MCF 10A (cell line): ENCODE measurements at regions not wholly inside any gene's neighbourhood (a gene's known extent, or its start where the extent isn't known, plus 50 kb on each side); places are given as distances from the start of the nearest gene placed in this dataset.

Source experiments
- BruUV-seq: library from RNA; stranded (reverse); fragments of 400-500 nt; replicated peaks from 2 replicates; lab custom pipeline; 2021; lab: Mats Ljungman, UMichigan
- CTCF ChIA-PET: fragments of 300-600 bp; sonication (Branson Sonifier 250); formaldehyde crosslinking; extraction: SDS; loops from one replicate; lab custom pipeline; 2021; ENCODE audit warnings: antibody characterized with exemption, inconsistent platforms; lab: Yijun Ruan, JAX
- POLR2A ChIA-PET: fragments of 300-600, 350-650 bp; sonication (Branson Sonifier 250); formaldehyde crosslinking; extraction: SDS; loops from one replicate; lab custom pipeline; 2020; ENCODE audit warnings: antibody characterized with exemption, inconsistent platforms; lab: Yijun Ruan, JAX
- DNase-seq: peaks from one replicate; pipeline ENCODE4 v3.0.0-alpha.2; 2018; ENCODE audit not compliant: unreplicated experiment
- H3K27ac Mint-ChIP-seq: one replicate; pipeline ENCODE4 v1.8.0; 2022; ENCODE audit warnings: mild to moderate bottlenecking, low read depth, mixed read lengths; ENCODE audit not compliant: unreplicated experiment
- H3K27me3 Mint-ChIP-seq: one replicate; pipeline ENCODE4 v1.8.0; 2022; ENCODE audit warnings: mixed read lengths; ENCODE audit not compliant: insufficient read depth, unreplicated experiment
- H3K36me3 Mint-ChIP-seq: one replicate; pipeline ENCODE4 v1.8.0; 2022; ENCODE audit warnings: mild to moderate bottlenecking, moderate library complexity, mixed read lengths; ENCODE audit not compliant: insufficient read depth, unreplicated experiment
- H3K4me1 Mint-ChIP-seq: one replicate; pipeline ENCODE4 v1.8.0; 2022; ENCODE audit warnings: mixed read lengths; ENCODE audit not compliant: insufficient read depth, unreplicated experiment
- H3K4me3 Mint-ChIP-seq: one replicate; pipeline ENCODE4 v1.8.0; 2022; ENCODE audit warnings: mild to moderate bottlenecking, moderate library complexity, mixed read lengths; ENCODE audit not compliant: unreplicated experiment
- H3K9me3 Mint-ChIP-seq: one replicate; pipeline ENCODE4 v1.8.0; 2022; ENCODE audit warnings: mixed read lengths; ENCODE audit not compliant: unreplicated experiment
- intact Hi-C: fragments of 100-400 bp; cut with micrococcal nuclease; formaldehyde crosslinking; loops from 2 replicates; pipeline ENCODE4 v1.14.1; 2022
- TF ChIP-seq, protein P1 (sequence below): fragments of 200-600 bp; IDR thresholded peaks from one replicate; pipeline ENCODE4 v1.8.0; 2022; ENCODE audit warnings: antibody characterized with exemption, mild to moderate bottlenecking; ENCODE audit not compliant: unreplicated experiment

DNA sequence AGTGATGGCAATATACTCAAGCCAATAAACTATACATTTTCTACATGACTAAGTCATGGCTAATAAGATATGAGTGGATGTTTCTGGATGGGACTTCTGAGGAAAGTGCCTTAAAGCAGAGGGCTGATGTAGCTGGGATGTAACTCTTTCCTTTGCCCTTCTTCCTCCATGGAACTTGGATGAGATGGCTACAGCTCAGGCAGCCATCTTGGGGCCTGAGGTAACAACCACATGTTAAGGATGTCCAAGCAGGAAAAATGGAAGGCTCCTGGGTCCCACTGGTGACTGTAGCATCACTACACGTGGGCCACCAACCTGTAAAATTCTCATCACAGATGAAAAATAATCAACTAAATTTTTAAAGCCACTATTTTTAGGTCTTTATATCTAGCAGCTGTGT lies 54.4 kb upstream of the GRIP1 start:
- TF ChIP-seq, protein P1, sequence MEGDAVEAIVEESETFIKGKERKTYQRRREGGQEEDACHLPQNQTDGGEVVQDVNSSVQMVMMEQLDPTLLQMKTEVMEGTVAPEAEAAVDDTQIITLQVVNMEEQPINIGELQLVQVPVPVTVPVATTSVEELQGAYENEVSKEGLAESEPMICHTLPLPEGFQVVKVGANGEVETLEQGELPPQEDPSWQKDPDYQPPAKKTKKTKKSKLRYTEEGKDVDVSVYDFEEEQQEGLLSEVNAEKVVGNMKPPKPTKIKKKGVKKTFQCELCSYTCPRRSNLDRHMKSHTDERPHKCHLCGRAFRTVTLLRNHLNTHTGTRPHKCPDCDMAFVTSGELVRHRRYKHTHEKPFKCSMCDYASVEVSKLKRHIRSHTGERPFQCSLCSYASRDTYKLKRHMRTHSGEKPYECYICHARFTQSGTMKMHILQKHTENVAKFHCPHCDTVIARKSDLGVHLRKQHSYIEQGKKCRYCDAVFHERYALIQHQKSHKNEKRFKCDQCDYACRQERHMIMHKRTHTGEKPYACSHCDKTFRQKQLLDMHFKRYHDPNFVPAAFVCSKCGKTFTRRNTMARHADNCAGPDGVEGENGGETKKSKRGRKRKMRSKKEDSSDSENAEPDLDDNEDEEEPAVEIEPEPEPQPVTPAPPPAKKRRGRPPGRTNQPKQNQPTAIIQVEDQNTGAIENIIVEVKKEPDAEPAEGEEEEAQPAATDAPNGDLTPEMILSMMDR = no peak
- CTCF ChIA-PET = interaction anchor here (0.6 kb wide), 1 partner anchor 101 kb away, joined by 3 read pairs; no protein-coding TSS in a partner anchor
- no peak for DNase-seq
- Mint-ChIP-seq H3K4me1 (no peaks in the 10 kb centered on the region), H3K27me3 (peaks cover 53% of the 10 kb centered on the region), H3K36me3 (no peaks in the 10 kb centered on the region), H3K9me3 (no peaks in the 10 kb centered on the region), H3K4me3 (no peak overlapping the region), H3K27ac (no peak overlapping the region)
- no TSS peak for BruUV-seq
- POLR2A ChIA-PET = no interaction called here
- intact Hi-C loops = no loop called here

DNA sequence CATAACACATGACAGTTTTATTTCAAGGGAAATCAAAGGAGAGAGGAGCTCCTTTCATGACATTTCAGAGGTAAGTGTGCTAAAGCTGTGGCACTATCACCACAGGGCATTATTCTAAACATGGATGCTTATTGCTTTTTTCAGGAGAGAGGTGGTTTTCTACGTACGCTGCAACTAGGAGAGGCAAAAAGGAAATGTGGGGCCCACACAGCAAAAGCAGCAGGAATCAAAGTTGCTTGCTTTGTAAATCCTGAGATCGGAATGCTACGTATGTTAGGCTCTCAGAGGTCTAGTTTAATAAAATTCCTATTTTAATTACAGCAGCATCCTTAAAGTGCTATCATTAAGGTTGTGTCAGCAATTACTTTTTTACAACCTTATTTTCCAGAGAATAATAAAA lies 55.0 kb upstream of the GRIP1 start:
- no peaks in the 10 kb centered on the region for H3K4me1 Mint-ChIP-seq
- no peaks in the 10 kb centered on the region for H3K36me3 Mint-ChIP-seq
- BruUV-seq = no TSS peak
- intact Hi-C loops = no loop called here
- no peak overlapping the region for H3K4me3 Mint-ChIP-seq
- H3K9me3 Mint-ChIP-seq = no peaks in the 10 kb centered on the region
- no peak for DNase-seq
- ChIA-PET POLR2A (no interaction called here), CTCF (interaction anchor here (0.6 kb wide), 1 partner anchor 53 kb away, joined by 3 read pairs; no protein-coding TSS in a partner anchor)
- H3K27ac Mint-ChIP-seq = no peak overlapping the region
- peaks cover 53% of the 10 kb centered on the region for H3K27me3 Mint-ChIP-seq
- TF ChIP-seq, protein P1 = no peak

DNA sequence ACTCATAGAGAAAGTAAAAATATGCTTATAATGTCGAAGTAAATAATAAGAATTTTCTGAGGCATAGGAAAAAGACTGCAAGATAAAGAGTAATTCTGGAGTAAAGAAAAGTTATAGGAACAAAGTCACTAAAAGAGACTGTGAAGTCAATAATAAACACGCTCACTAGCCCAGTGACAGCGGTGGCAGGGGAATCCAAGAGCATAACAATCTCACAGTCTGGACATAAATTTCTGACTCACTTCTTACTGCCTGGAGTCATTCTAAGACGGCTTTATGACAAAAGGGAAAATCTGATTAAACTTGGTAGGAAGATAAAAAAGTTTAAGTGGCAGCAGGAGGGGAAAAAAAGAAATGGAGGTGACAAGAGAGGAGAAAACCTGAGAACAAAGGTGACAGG lies 56.4 kb upstream of the GRIP1 start:
- no peak for DNase-seq
- no TSS peak for BruUV-seq
- Mint-ChIP-seq H3K4me1 (no peaks in the 10 kb centered on the region), H3K4me3 (no peak overlapping the region), H3K27ac (no peak overlapping the region), H3K27me3 (peaks cover 64% of the 10 kb centered on the region), H3K36me3 (no peaks in the 10 kb centered on the region), H3K9me3 (no peaks in the 10 kb centered on the region)
- TF ChIP-seq, protein P1 = no peak
- ChIA-PET CTCF (no interaction called here), POLR2A (no interaction called here)
- intact Hi-C loops = no loop called here

DNA sequence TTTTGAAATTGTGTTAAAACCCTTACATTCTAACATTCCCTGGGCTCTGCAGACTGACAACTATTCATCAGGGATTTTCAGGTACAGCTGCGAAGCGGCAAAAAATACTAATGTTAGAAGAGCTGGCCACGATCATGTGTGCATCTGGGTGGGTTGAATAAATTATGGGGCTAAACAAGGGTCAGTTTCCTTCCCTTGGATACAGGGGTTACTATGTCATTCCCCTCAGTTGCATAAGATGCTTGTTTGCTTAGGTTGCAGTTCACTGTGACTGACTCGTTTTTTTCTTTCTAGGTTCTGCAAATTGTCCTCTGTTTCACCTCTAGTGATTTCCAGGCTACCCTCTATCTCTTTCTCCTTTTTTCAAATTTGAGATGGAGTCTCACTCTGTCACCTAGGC lies 58.1 kb upstream of the GRIP1 start:
- no TSS peak for BruUV-seq

More for the DNA sequence above, 58.1 kb upstream of the GRIP1 start:
- POLR2A ChIA-PET = no interaction called here
- CTCF ChIA-PET = interaction anchor here (0.6 kb wide), 1 partner anchor 320 kb away, joined by 3 read pairs; no protein-coding TSS in a partner anchor
- intact Hi-C loops = no loop called here
- Mint-ChIP-seq H3K27ac (no peak overlapping the region), H3K36me3 (no peaks in the 10 kb centered on the region), H3K27me3 (peaks cover 67% of the 10 kb centered on the region), H3K4me3 (no peak overlapping the region), H3K4me1 (no peaks in the 10 kb centered on the region), H3K9me3 (no peaks in the 10 kb centered on the region)
- no peak for DNase-seq
- TF ChIP-seq, protein P1 = no peak
